ACHN (cell line): ENCODE measurements at regions not wholly inside any gene's neighbourhood (a gene's known extent, or its start where the extent isn't known, plus 50 kb on each side); places are given as distances from the start of the nearest gene placed in this dataset.

Experiments
- DNase-seq: peaks from one replicate; pipeline ENCODE4 v3.0.0-alpha.2; 2015
- in situ Hi-C: cut with HindIII; loops from 2 replicates; pipeline ENCODE4 v1.10.0; 2017; ENCODE audit warnings: low sequenced_read_pairs, low pct_ligation_motif_present, low pct_unique_long_range_greater_than_20kb

DNA sequence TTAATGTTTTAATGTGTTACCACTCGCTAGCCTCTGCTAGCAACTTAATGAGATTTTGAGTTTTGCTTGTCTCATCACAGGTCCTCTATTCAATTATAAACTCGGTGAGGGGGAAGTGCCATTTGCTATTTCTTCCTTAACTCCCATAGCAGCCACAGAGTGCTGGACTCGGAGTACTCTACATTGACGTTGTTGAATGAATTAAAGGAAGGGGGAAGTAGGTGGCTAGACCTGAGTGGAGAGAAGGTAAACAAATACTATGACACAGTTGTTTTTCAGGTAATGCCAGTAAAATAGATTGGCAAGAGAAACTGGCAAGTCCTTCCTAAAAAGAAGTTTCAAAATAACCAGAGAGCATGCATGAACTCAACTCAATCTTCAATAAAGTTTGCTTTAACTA, 339.3 kb downstream of the HRH4 start:
- in situ Hi-C loops, result no loop called here
- no peak for DNase-seq

DNA sequence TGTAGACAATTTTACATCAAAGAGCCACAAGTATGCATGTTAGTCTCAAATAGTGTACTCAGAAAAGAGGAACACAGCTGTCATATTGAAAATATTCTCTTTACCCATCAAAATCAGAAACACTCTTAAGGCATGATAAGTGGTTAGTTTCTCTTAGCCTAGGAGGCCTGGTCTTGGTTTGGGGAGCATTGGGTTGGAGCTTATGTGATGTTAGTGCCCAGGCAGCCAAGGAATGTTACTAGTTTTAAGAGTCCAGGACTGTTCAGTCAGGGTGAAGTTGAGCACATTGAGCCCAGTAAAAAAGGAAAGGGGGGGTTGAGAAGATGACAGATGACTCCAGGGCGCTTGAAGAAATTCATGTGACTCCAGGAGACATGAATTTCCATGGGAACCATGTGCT, 340.6 kb downstream of the HRH4 start:
- in situ Hi-C loops, result no loop called here
- no peak for DNase-seq

DNA sequence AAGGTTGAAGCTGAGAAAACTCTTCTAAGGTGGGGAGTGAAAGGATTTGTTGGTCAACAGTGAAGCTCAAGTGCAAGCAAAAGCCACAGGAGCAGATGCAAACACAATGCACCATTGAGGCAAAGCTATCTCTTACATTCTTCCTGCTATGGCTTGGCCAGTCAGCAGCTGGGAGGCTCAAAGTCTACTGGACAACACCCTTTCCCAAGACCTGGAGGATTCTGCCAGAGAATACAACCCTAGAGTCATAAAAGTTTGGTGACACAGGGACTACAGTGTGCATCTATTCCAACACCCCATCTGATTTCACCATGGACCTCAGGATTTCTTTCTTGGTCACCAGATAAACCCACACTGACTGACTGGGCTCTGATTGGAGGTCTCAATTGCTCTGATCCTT, 342.0 kb downstream of the HRH4 start:
- DNase-seq, result no peak
- in situ Hi-C loops, result no loop called here

DNA sequence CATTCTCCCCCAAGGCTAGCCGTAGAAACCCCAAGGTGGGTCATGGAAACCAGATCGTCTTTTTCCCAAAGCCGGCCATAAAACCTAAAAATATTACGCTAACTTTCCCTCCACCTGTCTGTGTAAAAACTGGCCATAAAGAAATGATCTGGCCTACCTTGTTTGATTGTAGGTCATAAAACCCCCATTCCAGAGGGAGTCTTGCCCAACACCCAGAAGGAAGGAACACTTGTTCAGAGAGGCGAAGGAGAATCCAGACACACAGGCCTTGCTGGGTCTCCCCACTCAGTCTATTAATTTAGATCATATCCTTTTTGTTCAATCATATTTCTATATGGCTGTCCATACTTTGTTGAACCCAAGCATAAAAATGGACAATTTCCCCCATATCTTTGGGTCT, 344.7 kb downstream of the HRH4 start:
- no peak for DNase-seq
- in situ Hi-C loops, result no loop called here

DNA sequence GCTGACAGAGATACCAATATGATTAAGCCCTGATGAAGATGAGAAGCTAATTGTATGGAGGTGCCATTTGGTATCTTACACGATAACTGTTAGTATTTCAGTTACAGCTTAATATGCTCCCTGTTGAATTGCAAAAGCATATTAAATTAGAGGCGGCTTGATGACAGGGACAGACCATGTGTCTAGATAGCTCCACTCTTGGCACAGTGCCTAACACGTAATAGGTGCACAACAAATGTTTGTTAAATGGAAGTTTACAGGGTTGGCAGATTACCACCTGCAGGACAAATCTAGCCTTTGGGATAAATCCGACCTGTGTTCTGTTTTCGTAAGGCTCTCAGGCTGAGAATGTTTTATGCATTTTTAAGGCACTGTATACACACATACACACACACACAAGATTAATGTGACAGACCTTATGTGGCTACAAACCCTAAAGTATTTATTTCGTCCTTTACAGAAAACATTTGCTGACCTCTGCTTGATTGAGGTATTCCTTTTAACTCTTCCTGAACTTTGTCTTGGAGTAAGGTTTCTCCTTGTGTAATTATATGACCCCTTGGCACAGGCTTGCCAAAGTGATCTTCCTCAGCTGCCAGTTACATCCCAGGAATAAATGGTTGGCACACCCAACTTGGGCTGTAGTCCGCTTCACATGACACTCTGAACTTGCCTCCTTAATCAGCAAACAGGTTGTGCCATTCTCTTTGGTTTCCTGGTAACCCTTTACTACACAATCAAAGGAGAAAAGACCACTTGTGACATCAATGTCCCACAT, 348.9 kb downstream of the HRH4 start:
- DNase-seq, result no peak

DNA sequence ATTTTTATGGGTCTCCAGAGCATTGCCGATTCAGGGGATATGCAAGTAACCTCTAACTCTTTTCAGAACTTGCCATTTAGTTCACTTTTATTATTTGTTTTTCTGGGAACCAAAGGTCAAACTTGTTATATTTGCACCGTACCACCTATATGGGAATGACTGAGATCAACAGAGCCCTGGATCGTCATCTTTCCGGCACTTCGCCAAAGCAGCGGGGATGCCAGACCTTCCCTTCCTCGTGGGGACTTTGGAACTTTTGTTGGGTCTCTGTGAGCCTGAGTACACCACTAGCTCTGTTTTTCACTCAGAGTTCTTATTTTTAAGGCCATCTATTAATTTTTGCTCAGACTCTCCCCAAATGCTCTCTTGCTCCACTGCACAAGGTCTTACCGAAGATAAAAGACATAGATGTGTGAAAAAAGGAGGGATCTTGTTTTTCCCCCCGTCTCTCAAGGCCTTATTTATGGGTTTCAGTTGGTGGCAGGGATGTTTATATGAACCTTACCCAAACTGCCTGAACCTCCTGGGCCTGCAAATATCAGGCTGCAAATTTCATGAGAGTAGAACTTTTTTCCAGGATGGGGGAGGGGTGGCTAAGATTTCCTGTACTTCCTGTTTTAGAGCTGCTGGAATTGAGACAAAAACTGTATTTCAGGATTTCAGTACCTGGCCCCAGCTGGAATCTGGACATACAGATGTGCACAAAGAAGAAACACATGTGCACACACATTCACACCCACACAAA, 350.3 kb downstream of the HRH4 start:
- no peak for DNase-seq
- in situ Hi-C loops, result no loop called here

More for the DNA sequence above, 348.9 kb downstream of the HRH4 start:
- in situ Hi-C loops, result no loop called here

DNA sequence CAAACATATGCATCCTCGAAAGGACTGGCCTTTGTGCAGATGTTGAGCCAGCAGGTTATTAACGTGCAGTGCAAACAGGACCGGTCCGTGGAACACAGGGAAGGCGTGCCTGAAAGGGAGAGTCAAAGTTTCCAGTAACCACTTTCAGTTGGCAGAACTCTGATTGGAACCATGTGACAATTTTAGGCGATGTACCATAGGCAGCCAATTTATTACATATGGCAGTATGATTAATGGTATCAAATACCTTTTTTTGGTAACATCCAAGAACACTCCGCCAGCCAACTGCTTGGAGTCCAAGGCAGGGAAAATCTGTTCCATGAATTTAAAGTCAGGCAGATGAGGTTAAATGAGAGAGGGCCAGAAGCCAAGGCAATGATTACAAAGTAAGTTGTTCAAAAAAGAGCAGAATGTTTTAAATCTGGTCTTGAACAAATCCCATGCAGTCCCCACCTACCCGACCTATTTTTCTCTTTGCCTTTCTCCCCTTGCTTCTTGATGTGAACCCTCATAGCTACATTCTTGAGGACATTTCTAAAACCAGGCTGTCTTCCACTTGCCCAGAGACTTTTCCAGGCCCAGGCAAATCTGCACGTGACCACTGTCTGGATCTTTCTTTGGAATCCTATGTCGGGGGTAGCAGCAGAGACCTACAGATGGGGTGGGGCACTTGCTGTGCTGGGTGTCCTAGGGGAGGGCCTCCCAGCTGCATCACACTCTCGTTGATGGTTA, 351.7 kb downstream of the HRH4 start:
- no peak for DNase-seq
- in situ Hi-C loops, result no loop called here

DNA sequence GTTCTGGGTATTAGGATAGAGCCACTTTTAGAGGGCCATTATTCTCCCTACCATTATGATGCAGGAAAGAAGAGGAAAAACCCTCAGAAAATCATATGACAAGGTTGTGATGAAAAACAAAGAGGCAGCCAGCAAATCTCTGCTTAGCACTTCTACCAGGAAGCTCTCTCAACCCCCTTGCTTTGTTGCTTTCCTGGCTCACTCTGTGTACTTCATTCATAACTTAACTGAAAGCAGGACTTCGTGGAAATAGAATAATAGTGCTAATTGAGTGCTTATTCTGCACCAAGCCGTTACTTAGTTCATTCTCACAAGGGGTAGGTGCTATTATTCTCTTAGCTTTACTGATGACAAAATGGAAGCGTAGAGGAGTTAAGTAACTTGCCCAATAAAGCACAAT, 354.1 kb downstream of the HRH4 start:
- in situ Hi-C loops, result no loop called here
- no peak for DNase-seq

DNA sequence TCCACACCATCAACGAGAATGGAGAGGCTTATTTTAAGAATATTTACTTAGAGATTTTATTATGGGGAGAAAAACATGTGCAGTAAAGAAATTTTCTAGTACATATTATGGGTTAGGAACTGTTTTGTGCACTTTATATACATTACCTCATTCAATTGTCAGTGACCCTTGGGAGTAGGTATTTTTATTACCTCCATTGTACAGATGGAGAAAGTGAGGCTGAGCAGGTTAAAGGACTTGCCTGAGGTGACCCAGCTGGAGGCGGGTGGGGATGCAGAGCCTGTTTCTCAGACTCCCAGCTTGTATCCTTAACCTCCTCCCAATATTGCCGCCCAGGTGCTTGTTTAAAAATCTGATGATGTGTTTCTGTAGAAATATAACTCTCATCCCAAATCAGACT, 356.7 kb downstream of the HRH4 start:
- no peak for DNase-seq
- in situ Hi-C loops, result no loop called here

DNA sequence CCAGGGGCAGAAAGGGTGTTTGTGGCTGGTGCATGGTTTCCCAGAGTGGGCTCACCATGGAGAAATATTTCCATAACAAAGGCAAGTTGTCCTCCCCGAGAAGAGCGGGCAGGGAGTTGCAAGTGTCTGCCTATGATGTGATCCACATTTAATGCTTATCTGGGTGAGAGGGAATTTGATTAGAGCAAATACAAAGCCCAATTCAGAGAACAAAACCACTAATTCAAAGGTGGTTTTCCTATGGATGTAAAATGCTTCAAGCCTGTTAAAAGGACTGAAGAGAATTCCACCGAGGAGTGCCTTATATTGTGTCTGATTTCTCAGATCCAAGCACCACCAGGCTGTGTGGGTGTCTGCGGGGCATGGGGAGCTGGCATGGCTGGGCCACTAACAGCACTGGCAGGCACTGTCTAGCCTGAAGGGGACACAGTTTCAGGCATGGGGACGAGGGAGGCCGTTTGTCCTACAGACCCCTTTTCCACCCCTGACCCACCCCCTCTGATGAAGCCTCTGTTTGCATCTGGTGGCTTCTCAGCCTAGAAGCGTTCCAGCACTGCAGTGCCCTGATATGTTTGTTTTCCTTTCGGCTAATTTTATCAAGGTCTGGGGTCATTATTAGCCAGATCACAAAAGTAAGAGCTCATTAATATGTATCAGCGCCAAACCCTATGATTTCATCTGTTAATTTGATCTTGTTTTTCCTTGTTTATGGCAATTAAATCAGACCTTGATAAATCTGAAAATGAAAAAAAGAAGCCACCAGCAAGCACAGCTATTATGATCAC, 357.3 kb downstream of the HRH4 start:
- DNase-seq, result no peak
- in situ Hi-C loops, result no loop called here

DNA sequence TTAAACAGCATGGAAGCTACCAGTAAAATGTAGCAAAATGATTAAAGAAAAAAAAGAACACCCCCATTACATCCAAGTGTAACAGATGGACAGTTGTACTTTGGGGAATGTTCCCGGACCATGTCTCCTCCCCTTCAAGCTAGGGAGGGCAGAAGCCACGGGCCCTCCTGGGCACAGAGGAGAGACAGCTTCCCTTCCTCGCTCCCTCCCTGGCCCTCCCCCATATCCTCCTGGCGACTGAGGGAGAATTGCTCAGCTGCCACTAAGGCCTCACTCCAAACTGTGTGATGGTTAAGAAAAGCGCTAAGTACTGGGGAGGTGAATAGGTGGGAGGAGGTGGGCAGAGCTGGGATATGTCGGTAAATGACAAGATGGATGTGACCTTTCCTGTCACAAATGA, 358.0 kb downstream of the HRH4 start:
- in situ Hi-C loops, result no loop called here
- DNase-seq, result no peak

DNA sequence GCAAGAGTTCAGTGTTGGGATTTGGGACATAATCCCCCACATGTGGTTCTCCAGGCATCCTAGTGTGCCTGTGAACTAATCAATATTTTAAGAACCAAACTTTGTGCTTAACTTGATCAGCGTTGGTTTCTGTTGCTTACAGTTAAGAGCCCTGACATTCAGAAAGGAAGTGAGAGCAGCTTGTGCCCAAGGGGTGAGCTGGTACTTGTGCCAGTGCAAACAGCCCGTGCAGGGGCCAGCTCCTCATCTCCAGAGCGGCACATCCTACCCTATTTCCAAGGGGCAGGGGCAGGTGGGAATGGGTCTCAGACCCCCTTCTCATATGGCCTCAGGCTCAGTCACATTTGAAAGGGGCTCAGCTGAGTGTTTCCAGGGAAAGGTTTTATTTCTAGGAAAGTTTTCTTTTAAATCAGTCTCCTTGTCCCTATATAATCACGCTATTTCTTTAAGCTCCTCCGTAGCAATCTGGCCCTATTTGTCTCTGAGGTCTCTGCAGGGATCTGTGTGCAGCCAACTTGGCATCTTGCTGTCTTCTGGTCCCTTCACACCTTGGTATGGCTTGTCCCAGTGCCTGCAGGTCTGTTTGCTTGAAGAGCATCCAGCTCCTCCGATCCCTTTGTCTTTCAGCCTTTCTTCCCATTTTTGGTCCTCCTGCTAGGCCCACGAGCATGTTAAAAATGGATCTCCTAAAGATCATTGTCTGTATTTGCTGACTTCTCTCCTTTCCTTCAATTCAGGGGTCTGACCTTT, 358.9 kb downstream of the HRH4 start:
- DNase-seq, result no peak
- in situ Hi-C loops, result no loop called here

DNA sequence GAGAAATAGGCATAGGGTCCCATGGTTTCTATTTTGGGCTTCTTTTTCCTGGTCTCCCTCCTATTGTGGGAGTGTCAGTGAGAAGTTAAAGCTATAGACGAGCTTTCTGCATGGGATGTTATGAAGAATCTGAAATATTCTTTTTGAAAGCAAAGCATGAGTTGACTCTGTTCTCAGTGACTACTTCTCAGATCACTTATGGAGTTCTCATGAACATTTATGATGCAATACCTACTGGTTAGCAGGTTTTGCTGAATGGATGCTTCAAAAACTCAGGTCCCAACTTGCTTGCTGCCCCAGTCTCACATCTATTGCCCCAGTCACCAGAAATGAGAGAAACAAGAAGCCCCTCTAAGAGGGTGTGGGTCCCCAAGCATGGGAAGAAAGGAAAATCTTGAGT, 365.0 kb downstream of the HRH4 start:
- in situ Hi-C loops, result no loop called here
- no peak for DNase-seq

DNA sequence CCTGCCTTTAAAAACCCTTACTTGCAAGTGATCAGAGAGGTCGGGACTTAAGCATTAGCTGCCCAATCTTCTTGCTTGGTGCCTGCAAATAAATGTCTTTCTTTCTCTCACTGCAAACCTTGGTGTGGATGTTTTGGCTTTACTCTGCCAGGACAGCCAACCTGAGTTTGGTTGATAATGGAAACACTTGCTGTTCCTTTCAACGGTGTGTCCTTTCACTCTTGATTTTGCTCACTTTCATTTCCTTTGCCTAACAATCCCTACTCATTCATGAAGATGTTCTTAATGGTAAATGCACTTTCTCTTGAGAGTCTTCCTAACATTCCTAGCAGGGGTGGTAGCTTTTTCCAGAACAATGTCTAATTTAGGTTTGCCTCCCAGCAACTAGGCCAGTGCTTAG, 366.2 kb downstream of the HRH4 start:
- in situ Hi-C loops, result no loop called here
- no peak for DNase-seq

DNA sequence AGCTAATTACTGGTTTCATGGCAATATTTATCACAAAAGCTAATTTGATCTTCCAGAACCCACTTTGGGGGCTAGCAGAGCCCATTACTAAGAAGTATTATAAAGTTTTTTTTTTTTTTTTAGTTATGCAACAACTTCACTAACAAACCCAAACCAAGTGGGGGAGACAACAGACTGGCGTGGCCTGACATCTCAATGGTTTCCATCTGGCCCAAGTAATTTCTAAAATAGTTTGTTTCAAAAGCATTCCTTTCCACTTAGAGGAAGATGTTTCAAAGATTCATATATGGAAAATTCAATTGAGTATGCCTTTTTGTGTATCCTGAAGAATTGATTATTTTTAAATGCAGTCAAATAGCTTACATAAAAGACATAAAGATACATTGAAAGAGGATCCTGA, 367.1 kb downstream of the HRH4 start:
- in situ Hi-C loops, result no loop called here
- no peak for DNase-seq

DNA sequence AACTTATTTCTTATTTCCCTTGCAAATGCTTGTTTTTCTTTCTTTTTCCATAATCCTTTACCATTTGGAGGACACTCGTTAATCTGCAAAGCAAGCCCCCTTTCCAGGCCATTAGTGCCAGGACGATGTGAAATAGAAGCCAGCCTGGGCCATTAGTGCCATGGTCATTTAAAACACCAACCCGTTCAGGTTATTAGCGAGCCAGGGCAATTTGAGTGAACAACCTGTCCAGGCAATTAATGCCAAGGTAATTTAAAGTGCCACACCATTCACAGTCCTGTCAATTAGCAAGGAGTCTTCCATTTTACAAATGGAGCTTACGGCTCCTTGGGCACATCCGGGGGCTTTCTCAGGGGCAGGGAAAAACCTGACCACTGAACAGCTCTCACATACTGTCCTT, 370.6 kb downstream of the HRH4 start:
- DNase-seq, result no peak
- in situ Hi-C loops, result no loop called here

DNA sequence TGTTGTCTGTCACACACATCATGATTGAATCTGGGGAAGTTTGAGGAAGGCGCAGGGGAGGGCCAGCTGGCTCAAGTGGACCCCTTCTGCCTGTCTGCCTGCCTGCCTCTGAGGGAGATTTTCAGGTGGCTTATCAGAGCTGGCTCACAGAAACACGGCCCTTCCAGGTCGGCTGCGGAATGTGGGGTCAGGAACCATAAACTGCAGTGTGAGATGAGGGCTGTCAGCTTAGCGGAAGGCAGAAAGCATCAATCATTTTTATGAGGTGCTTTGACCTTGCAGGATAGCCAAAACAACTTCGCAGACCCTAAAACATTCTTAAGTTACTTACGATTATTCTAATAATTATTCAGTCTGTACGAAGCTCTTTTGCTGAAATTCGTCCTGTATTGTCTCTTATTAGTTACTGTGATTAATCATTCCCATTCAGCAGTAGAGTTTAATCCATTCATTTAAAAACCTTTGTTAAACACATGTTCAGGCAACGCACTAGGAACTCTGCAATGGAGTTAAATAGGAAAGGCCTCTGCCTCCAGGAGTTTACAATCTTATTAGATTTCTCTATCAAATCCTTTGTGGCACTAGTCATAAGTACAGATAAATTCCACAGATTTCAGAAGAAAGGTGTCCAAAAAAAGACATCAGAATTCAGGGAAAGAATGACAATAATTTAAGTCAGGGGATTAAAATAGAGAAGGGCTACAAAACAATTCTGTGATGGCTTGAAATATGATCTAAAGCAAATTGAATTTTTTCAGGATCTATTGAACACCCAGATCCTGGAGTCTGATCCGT, 371.6 kb downstream of the HRH4 start:
- no peak for DNase-seq
- in situ Hi-C loops, result no loop called here

DNA sequence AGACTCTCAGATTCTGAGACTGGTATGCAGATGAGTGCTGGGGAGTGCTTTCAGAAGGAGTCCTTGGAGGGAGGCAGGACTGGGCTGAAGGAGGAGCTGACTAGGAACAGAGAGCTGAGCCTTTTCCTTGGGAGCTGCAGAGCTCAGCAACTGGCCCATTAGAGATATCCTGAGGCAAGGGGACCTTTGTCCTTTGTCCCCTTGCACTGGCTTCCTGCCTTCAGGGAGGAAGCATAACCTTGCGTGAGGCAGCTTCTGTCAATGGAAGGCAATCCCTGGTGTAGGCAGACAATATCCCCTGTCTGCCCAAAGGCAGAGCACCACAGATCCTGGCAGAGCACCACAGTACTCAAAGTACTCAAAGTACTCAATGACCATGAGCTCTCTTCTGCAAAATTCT, 375.3 kb downstream of the HRH4 start:
- DNase-seq, result no peak
- in situ Hi-C loops, result no loop called here
